HCT116 (cell line): ENCODE measurements at regions not wholly inside any gene's neighbourhood (a gene's known extent, or its start where the extent isn't known, plus 50 kb on each side); places are given as distances from the start of the nearest gene placed in this dataset.

Experiments used
- CTCF ChIP-seq, 3 experiments: fragments of 200-600 bp in 1 of 3; sonication (generic) in 1 of 3; IDR thresholded peaks in 2 of 3; conservative IDR thresholded peaks in 1 of 3; 2 replicates each; pipeline ENCODE4 v1.5.1; 2012 to 2017; ENCODE audit warnings: low read depth in 2 of 3, low read length in 2 of 3, antibody characterized with exemption in 1 of 3, borderline replicate concordance in 1 of 3, control low read depth in 1 of 3, mild to moderate bottlenecking in 1 of 3, mixed read lengths in 1 of 3, mixed run types in 1 of 3, moderate library complexity in 1 of 3; ENCODE audit not compliant: insufficient read depth in 1 of 3
- ELF1 ChIP-seq: IDR thresholded peaks from 2 replicates; pipeline ENCODE4 v1.6.1; 2012; ENCODE audit warnings: low read depth, borderline replicate concordance
- EZH2 ChIP-seq: fragments of 200-600 bp; sonication (generic); IDR thresholded peaks from 2 replicates; pipeline ENCODE4 v1.6.1; 2017; ENCODE audit warnings: antibody characterized with exemption, mixed run types
- FOSL1 ChIP-seq: IDR thresholded peaks from 2 replicates; pipeline ENCODE4 v1.6.1; 2012; ENCODE audit warnings: low read depth
- JUND ChIP-seq: IDR thresholded peaks from 2 replicates; pipeline ENCODE4 v1.6.1; 2012
- MAX ChIP-seq: IDR thresholded peaks from 2 replicates; pipeline ENCODE4 v1.6.1; 2012
- POLR2A ChIP-seq: IDR thresholded peaks from 2 replicates; pipeline ENCODE4 v1.7.0; 2011; ENCODE audit warnings: borderline replicate concordance; ENCODE audit not compliant: insufficient read depth, insufficient read length; ENCODE audit errors: extremely low read depth
- POLR2AphosphoS5 ChIP-seq: IDR thresholded peaks from 2 replicates; pipeline ENCODE4 v1.6.1; 2011; ENCODE audit warnings: mild to moderate bottlenecking, low read depth, low read length, moderate library complexity
- RAD21 ChIP-seq: IDR thresholded peaks from 2 replicates; pipeline ENCODE4 v1.6.1; 2012; ENCODE audit warnings: low read depth, mild to moderate bottlenecking
- SIN3A ChIP-seq: IDR thresholded peaks from 2 replicates; pipeline ENCODE4 v1.6.1; 2012; ENCODE audit warnings: low read depth
- SP1 ChIP-seq: IDR thresholded peaks from 2 replicates; pipeline ENCODE4 v1.6.1; 2012; ENCODE audit warnings: low read depth
- YY1 ChIP-seq: IDR thresholded peaks from 2 replicates; pipeline ENCODE4 v1.6.1; 2011; ENCODE audit warnings: low read length, low read depth, moderate library complexity, mild to moderate bottlenecking; ENCODE audit not compliant: insufficient replicate concordance; ENCODE audit errors: extremely low read depth
- ZNF274 ChIP-seq: fragments of 200-500 bp; sonication (Bioruptor generic); IDR thresholded peaks from 2 replicates; pipeline ENCODE4 v1.6.1; 2014; ENCODE audit warnings: mild to moderate bottlenecking, low read depth, low read length, inconsistent platforms
- TF ChIP-seq, protein P1 (sequence below): IDR thresholded peaks from 2 replicates; pipeline ENCODE4 v1.6.1; 2011; ENCODE audit warnings: mild to moderate bottlenecking, low read length, moderate library complexity; ENCODE audit not compliant: insufficient replicate concordance; ENCODE audit errors: extremely low read depth

- TF ChIP-seq POLR2A = no peak
- no peak for TF ChIP-seq POLR2AphosphoS5
- TF ChIP-seq ZNF274 = no peak
- no peak for TF ChIP-seq EZH2
- no peak for TF ChIP-seq CTCF (IDR thresholded peaks at IDR 0.05 in 2 of 3, conservative IDR thresholded peaks at IDR 0.05 in 1 of 3; ENCODE audit: borderline replicate concordance in 1 of 3, insufficient read depth in 1 of 3, low read depth in 2 of 3, low read length in 2 of 3)
- no peak for TF ChIP-seq SP1
- no peak for TF ChIP-seq FOSL1
- no peak for TF ChIP-seq SIN3A
- no peak for TF ChIP-seq MAX
- no peak for TF ChIP-seq JUND
- TF ChIP-seq RAD21 = no peak
- TF ChIP-seq ELF1 = no peak
- no peak for TF ChIP-seq YY1
- TF ChIP-seq, protein P1, sequence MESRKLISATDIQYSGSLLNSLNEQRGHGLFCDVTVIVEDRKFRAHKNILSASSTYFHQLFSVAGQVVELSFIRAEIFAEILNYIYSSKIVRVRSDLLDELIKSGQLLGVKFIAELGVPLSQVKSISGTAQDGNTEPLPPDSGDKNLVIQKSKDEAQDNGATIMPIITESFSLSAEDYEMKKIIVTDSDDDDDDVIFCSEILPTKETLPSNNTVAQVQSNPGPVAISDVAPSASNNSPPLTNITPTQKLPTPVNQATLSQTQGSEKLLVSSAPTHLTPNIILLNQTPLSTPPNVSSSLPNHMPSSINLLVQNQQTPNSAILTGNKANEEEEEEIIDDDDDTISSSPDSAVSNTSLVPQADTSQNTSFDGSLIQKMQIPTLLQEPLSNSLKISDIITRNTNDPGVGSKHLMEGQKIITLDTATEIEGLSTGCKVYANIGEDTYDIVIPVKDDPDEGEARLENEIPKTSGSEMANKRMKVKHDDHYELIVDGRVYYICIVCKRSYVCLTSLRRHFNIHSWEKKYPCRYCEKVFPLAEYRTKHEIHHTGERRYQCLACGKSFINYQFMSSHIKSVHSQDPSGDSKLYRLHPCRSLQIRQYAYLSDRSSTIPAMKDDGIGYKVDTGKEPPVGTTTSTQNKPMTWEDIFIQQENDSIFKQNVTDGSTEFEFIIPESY = no peak
Observed at GRCh38 chr14:84247693-84248092, 1282.3 kb upstream of the FLRT2 start.
